ENCODE measurements at regions not wholly inside any gene's neighbourhood (a gene's known extent, or its start where the extent isn't known, plus 50 kb on each side); places are given as distances from the start of the nearest gene placed in this dataset.

DNA sequence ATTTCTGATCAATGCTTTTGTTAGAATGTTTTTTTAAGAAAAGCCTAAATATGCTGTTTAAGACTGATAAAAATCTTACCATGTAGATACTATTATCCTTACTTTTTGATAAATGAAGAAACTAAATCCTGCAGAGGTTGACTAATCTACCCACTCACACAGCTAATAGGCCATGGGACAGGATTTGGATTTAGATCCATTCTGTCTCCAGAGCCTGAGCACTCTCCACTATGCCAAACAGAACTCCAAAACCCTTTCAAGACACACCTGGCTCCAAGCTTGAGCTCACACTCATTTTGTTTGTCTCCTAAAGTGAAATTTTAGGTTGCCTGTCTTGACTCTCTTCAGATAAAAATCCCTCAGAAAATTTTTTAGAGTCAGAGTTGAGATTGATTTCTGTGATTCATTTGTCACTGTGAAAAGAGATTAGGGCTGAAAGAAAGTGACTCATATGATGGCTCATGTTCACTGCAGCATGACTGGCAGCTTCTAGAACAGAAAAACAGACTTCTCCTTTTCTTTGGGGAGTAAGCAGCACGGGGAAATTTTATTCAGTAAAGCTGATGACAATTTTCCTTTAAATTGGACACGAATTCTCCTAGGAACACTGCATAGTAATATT lies 132.3 kb upstream of the POT1 start (continued):
- TF ChIP-seq, protein P1, sequence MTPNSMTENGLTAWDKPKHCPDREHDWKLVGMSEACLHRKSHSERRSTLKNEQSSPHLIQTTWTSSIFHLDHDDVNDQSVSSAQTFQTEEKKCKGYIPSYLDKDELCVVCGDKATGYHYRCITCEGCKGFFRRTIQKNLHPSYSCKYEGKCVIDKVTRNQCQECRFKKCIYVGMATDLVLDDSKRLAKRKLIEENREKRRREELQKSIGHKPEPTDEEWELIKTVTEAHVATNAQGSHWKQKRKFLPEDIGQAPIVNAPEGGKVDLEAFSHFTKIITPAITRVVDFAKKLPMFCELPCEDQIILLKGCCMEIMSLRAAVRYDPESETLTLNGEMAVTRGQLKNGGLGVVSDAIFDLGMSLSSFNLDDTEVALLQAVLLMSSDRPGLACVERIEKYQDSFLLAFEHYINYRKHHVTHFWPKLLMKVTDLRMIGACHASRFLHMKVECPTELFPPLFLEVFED (CRISPR knock-in tag; conservative IDR thresholded peaks at IDR 0.05): no peak
- no peak for TF ChIP-seq CAMTA2 (CRISPR knock-in tag; conservative IDR thresholded peaks at IDR 0.05)
- TF ChIP-seq, protein P2, sequence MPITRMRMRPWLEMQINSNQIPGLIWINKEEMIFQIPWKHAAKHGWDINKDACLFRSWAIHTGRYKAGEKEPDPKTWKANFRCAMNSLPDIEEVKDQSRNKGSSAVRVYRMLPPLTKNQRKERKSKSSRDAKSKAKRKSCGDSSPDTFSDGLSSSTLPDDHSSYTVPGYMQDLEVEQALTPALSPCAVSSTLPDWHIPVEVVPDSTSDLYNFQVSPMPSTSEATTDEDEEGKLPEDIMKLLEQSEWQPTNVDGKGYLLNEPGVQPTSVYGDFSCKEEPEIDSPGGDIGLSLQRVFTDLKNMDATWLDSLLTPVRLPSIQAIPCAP (CRISPR knock-in tag; IDR thresholded peaks at IDR 0.05; ENCODE audit: borderline replicate concordance): no peak
- no peak for TF ChIP-seq ATF1 (CRISPR knock-in tag; IDR thresholded peaks at IDR 0.05)
- 0 out of 2 replicates have a peak, but pooled peaks have one; percentile 12 for TF ChIP-seq ATF1 (tag; IDR thresholded peaks at IDR 0.05)
- no peak for TF ChIP-seq ZBTB1 (CRISPR knock-in tag; IDR thresholded peaks at IDR 0.05; ENCODE audit: borderline replicate concordance, low read depth)
- TF ChIP-seq, protein P3, sequence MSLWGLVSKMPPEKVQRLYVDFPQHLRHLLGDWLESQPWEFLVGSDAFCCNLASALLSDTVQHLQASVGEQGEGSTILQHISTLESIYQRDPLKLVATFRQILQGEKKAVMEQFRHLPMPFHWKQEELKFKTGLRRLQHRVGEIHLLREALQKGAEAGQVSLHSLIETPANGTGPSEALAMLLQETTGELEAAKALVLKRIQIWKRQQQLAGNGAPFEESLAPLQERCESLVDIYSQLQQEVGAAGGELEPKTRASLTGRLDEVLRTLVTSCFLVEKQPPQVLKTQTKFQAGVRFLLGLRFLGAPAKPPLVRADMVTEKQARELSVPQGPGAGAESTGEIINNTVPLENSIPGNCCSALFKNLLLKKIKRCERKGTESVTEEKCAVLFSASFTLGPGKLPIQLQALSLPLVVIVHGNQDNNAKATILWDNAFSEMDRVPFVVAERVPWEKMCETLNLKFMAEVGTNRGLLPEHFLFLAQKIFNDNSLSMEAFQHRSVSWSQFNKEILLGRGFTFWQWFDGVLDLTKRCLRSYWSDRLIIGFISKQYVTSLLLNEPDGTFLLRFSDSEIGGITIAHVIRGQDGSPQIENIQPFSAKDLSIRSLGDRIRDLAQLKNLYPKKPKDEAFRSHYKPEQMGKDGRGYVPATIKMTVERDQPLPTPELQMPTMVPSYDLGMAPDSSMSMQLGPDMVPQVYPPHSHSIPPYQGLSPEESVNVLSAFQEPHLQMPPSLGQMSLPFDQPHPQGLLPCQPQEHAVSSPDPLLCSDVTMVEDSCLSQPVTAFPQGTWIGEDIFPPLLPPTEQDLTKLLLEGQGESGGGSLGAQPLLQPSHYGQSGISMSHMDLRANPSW (CRISPR knock-in tag; IDR thresholded peaks at IDR 0.05): no peak
- no peak for TF ChIP-seq ZNF224 (CRISPR knock-in tag; IDR thresholded peaks at IDR 0.05)
- TF ChIP-seq, protein P4, sequence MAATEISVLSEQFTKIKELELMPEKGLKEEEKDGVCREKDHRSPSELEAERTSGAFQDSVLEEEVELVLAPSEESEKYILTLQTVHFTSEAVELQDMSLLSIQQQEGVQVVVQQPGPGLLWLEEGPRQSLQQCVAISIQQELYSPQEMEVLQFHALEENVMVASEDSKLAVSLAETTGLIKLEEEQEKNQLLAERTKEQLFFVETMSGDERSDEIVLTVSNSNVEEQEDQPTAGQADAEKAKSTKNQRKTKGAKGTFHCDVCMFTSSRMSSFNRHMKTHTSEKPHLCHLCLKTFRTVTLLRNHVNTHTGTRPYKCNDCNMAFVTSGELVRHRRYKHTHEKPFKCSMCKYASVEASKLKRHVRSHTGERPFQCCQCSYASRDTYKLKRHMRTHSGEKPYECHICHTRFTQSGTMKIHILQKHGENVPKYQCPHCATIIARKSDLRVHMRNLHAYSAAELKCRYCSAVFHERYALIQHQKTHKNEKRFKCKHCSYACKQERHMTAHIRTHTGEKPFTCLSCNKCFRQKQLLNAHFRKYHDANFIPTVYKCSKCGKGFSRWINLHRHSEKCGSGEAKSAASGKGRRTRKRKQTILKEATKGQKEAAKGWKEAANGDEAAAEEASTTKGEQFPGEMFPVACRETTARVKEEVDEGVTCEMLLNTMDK (IDR thresholded peaks at IDR 0.05; ENCODE audit: borderline replicate concordance, insufficient read depth, low read depth, low read length, poor library complexity, severe bottlenecking): no peak
- no peak for TF ChIP-seq THRAP3 (IDR thresholded peaks at IDR 0.05; ENCODE audit: borderline replicate concordance)
- TF ChIP-seq BCL6 (CRISPR knock-in tag; IDR thresholded peaks at IDR 0.05): no peak
- TF ChIP-seq, protein P5, sequence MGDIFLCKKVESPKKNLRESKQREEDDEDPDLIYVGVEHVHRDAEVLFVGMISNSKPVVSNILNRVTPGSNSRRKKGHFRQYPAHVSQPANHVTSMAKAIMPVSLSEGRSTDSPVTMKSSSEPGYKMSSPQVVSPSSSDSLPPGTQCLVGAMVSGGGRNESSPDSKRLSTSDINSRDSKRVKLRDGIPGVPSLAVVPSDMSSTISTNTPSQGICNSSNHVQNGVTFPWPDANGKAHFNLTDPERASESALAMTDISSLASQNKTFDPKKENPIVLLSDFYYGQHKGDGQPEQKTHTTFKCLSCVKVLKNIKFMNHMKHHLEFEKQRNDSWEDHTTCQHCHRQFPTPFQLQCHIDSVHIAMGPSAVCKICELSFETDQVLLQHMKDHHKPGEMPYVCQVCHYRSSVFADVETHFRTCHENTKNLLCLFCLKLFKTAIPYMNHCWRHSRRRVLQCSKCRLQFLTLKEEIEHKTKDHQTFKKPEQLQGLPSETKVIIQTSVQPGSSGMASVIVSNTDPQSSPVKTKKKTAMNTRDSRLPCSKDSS (IDR thresholded peaks at IDR 0.05; ENCODE audit: low read depth, partially characterized antibody): no peak
- TF ChIP-seq NBN (IDR thresholded peaks at IDR 0.05; ENCODE audit: low read depth): no peak
- TF ChIP-seq DPF2 (IDR thresholded peaks at IDR 0.05): peak; percentile 78
- TF ChIP-seq ETV5 (CRISPR knock-in tag; IDR thresholded peaks at IDR 0.05; ENCODE audit: low read depth): no peak
- TF ChIP-seq, protein P6, sequence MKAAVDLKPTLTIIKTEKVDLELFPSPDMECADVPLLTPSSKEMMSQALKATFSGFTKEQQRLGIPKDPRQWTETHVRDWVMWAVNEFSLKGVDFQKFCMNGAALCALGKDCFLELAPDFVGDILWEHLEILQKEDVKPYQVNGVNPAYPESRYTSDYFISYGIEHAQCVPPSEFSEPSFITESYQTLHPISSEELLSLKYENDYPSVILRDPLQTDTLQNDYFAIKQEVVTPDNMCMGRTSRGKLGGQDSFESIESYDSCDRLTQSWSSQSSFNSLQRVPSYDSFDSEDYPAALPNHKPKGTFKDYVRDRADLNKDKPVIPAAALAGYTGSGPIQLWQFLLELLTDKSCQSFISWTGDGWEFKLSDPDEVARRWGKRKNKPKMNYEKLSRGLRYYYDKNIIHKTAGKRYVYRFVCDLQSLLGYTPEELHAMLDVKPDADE (conservative IDR thresholded peaks at IDR 0.05; ENCODE audit: control insufficient read depth, low read depth, low read length): no peak
- TF ChIP-seq EP400 (IDR thresholded peaks at IDR 0.05): no peak
- no peak for TF ChIP-seq ZNF347 (CRISPR knock-in tag; IDR thresholded peaks at IDR 0.05; ENCODE audit: low read depth)
- no peak for TF ChIP-seq CTBP1 (IDR thresholded peaks at IDR 0.05; ENCODE audit: borderline replicate concordance)
- no peak for TF ChIP-seq XRCC4 (IDR thresholded peaks at IDR 0.05; ENCODE audit: extremely low read depth, insufficient read depth, insufficient read length)
